Neutrophil (primary cell): ENCODE measurements at regions not wholly inside any gene's neighbourhood (a gene's known extent, or its start where the extent isn't known, plus 50 kb on each side); places are given as distances from the start of the nearest gene placed in this dataset.

ENCODE experiments used
- H3K27ac ChIP-seq: fragments of 200-600 bp; sonication (generic); 2 replicates; pipeline ENCODE4 v1.5.1; 2016; ENCODE audit warnings: mild to moderate bottlenecking, moderate library complexity
- H3K27me3 ChIP-seq: fragments of 200-600 bp; sonication (generic); 2 replicates; pipeline ENCODE4 v1.6.0; 2016; ENCODE audit warnings: mild to moderate bottlenecking
- H3K36me3 ChIP-seq: fragments of 200-600 bp; sonication (generic); 2 replicates; pipeline ENCODE4 v1.5.1; 2017
- H3K4me1 ChIP-seq, 2 experiments: fragments of 200-600 bp in 1 of 2; sonication (generic) in 1 of 2; 1 replicate in 1 of 2; 2 replicates in 1 of 2; pipeline versions ENCODE4 v1.5.1 to v1.6.1; 2013 to 2016; ENCODE audit warnings: low read depth in 1 of 2, low read length in 1 of 2, mild to moderate bottlenecking in 1 of 2, moderate library complexity in 1 of 2; ENCODE audit not compliant: control insufficient read depth in 1 of 2, insufficient read depth in 1 of 2
- H3K4me3 ChIP-seq, 2 experiments: fragments of 200-600 bp in 1 of 2; sonication (generic) in 1 of 2; 1 replicate in 1 of 2; 2 replicates in 1 of 2; pipeline ENCODE4 v1.5.1; 2013 to 2016; ENCODE audit warnings: low read depth in 1 of 2, low read length in 1 of 2, mild to moderate bottlenecking in 1 of 2, moderate library complexity in 1 of 2
- H3K9me3 ChIP-seq: fragments of 200-600 bp; sonication (generic); 2 replicates; pipeline ENCODE4 v1.5.1; 2016
- CTCF ChIP-seq: fragments of 200-600 bp; sonication (generic); IDR thresholded peaks from 2 replicates; pipeline ENCODE4 v1.5.1; 2016; ENCODE audit warnings: antibody characterized with exemption

- no peak for TF ChIP-seq CTCF
- Histone ChIP-seq H3K4me1 (no peaks in the 10 kb centered on the region), H3K36me3 (no peaks in the 10 kb centered on the region), H3K9me3 (no peaks in the 10 kb centered on the region), H3K27me3 (no peaks in the 10 kb centered on the region), H3K27ac (no peak overlapping the region), H3K4me3 (no peak overlapping the region)
Observed at GRCh38 chr11:25981998-25982397, 349.9 kb upstream of the ANO3 start.

GRCh38 chr11:25983280-25983679 is 348.6 kb upstream of the ANO3 start:
- Histone ChIP-seq H3K36me3 (no peaks in the 10 kb centered on the region), H3K4me1 (no peaks in the 10 kb centered on the region), H3K27ac (no peak overlapping the region), H3K4me3 (no peak overlapping the region), H3K27me3 (no peaks in the 10 kb centered on the region), H3K9me3 (no peaks in the 10 kb centered on the region)
- TF ChIP-seq CTCF = no peak

GRCh38 chr11:25988178-25988577 is 343.8 kb upstream of the ANO3 start:
- no peaks in the 10 kb centered on the region for H3K4me1 ChIP-seq
- no peak overlapping the region for H3K27ac ChIP-seq
- TF ChIP-seq CTCF = no peak
- no peaks in the 10 kb centered on the region for H3K36me3 ChIP-seq
- no peaks in the 10 kb centered on the region for H3K9me3 ChIP-seq
- no peaks in the 10 kb centered on the region for H3K27me3 ChIP-seq
- H3K4me3 ChIP-seq = no peak overlapping the region

GRCh38 chr11:25990406-25990805 is 341.5 kb upstream of the ANO3 start:
- no peak for TF ChIP-seq CTCF

GRCh38 chr11:25991476-25991875 is 340.5 kb upstream of the ANO3 start:
- no peak overlapping the region for H3K4me3 ChIP-seq
- no peaks in the 10 kb centered on the region for H3K36me3 ChIP-seq
- H3K4me1 ChIP-seq = no peaks in the 10 kb centered on the region
- no peaks in the 10 kb centered on the region for H3K9me3 ChIP-seq
- no peaks in the 10 kb centered on the region for H3K27me3 ChIP-seq
- no peak overlapping the region for H3K27ac ChIP-seq
- no peak for TF ChIP-seq CTCF

More at GRCh38 chr11:25990406-25990805, 341.5 kb upstream of the ANO3 start:
- Histone ChIP-seq H3K4me3 (no peak overlapping the region), H3K9me3 (no peaks in the 10 kb centered on the region), H3K27me3 (no peaks in the 10 kb centered on the region), H3K36me3 (no peaks in the 10 kb centered on the region), H3K27ac (no peak overlapping the region), H3K4me1 (no peaks in the 10 kb centered on the region)

GRCh38 chr11:25992294-25992693 is 339.6 kb upstream of the ANO3 start:
- no peaks in the 10 kb centered on the region for H3K9me3 ChIP-seq
- no peak for TF ChIP-seq CTCF
- no peak overlapping the region for H3K4me3 ChIP-seq
- no peaks in the 10 kb centered on the region for H3K27me3 ChIP-seq
- H3K27ac ChIP-seq = no peak overlapping the region
- H3K36me3 ChIP-seq = no peaks in the 10 kb centered on the region
- H3K4me1 ChIP-seq = no peaks in the 10 kb centered on the region
